ENCODE measurements at regions not wholly inside any gene's neighbourhood (a gene's known extent, or its start where the extent isn't known, plus 50 kb on each side); places are given as distances from the start of the nearest gene placed in this dataset.
"Not testable (repeated sequence)": the region's sequence is repeated elsewhere in the genome, so short reads cannot be mapped to it uniquely, and the experiment has no call there.

DNA sequence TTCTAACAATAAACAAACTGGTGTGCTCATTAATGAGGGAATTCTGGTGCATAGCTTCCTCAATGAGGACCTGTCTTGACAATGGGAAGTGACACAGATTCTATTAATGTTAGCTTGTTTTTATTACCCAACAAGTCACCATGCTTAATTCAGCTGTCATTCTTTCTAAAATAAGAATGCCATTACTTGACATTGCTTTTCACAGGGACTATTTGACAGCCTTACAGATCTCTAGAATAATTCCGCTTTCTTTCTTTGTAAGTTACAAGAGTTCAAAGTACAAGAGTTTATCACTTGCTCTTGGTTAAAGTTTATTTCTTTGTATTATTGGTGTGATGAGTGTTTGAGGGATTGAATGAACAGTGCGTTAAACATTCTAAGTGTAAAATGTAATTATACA lies 127.0 kb upstream of the COL5A2 start:
- TF ChIP-seq, protein P1, sequence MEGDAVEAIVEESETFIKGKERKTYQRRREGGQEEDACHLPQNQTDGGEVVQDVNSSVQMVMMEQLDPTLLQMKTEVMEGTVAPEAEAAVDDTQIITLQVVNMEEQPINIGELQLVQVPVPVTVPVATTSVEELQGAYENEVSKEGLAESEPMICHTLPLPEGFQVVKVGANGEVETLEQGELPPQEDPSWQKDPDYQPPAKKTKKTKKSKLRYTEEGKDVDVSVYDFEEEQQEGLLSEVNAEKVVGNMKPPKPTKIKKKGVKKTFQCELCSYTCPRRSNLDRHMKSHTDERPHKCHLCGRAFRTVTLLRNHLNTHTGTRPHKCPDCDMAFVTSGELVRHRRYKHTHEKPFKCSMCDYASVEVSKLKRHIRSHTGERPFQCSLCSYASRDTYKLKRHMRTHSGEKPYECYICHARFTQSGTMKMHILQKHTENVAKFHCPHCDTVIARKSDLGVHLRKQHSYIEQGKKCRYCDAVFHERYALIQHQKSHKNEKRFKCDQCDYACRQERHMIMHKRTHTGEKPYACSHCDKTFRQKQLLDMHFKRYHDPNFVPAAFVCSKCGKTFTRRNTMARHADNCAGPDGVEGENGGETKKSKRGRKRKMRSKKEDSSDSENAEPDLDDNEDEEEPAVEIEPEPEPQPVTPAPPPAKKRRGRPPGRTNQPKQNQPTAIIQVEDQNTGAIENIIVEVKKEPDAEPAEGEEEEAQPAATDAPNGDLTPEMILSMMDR (IDR thresholded peaks at IDR 0.05; ENCODE audit: low read length, missing control alignments): no peak
- no peak overlapping the region for H3K4me3 ChIP-seq (replicated peaks; ENCODE audit: low read depth, low read length)
- no peak for DNase-seq (ENCODE audit: low read depth)

DNA sequence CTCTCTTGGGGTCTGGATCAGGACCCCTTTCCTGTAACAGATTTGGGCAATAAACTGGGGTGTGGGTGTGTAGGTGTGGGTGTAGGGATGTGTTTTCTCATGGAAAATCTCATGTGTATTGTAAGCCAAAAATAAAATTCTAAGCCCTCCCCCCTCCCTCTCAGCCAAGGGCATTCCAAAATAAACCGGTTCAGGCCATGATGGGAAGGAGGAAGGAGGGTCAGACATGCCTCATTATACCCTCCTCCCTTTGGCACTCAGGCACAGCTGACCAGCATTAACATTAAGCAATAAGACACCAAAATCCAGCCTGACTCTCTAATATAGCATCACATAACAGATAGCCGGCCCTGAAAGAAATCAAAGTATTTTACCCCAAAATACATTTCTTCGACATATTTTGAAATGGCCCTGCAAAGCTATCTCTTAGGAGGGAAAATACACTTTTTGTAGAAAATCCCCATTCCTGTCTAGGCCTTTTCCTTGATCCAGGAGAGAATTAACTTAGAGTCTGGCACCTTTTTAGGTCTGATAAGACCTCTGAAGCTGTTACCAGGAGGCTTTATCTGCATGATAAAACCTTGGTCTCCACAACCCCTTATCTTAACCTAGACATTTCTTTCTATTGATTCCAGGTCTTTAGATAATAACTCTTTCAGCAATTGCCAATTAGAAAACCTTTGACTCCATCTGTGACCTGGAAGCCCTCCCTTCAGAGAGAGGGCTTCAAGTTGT lies 128.7 kb upstream of the COL5A2 start:
- H3K4me3 ChIP-seq (replicated peaks; ENCODE audit: low read depth, low read length): no peak overlapping the region
- DNase-seq (ENCODE audit: low read depth): no peak
- TF ChIP-seq, protein P1 (IDR thresholded peaks at IDR 0.05; ENCODE audit: low read length, missing control alignments): no peak

- TF ChIP-seq, protein P1 (IDR thresholded peaks at IDR 0.05; ENCODE audit: low read length, missing control alignments): no peak
- no peak overlapping the region for H3K4me3 ChIP-seq (replicated peaks; ENCODE audit: low read depth, low read length)
- no peak for DNase-seq (ENCODE audit: low read depth)
Observed at GRCh38 chr2:189309331-189309730, 129.8 kb upstream of the COL5A2 start.

DNA sequence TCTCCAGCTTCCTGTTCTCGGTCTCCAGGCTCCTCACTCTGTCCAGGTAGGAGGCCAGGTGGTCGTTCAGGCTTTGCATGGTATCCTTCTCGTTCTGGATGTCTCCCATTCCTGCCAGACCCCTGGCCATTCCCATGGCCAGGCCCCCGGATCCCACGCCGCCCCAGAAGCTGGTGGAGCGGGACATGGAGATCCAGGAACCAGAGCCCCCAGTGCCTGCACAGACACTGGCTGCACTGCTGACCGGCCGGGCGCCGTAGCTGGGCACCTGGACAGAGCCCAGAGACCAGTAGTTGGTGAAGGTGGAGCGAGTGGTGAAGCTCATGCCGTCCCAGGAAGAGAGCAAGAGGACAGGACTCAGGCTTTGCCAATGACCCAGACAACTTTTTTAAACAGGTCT lies 129.1 kb upstream of the WDR75 start:
- H3K4me3 ChIP-seq (replicated peaks; ENCODE audit: low read depth, low read length): no peak overlapping the region
- no peak for DNase-seq (ENCODE audit: low read depth)
- TF ChIP-seq, protein P1 (IDR thresholded peaks at IDR 0.05; ENCODE audit: low read length, missing control alignments): no peak

GRCh38 chr2:189312643-189313042 lies 128.6 kb upstream of the WDR75 start:
- no peak overlapping the region for H3K4me3 ChIP-seq (replicated peaks; ENCODE audit: low read depth, low read length)
- no peak for DNase-seq (ENCODE audit: low read depth)
- TF ChIP-seq, protein P1 (IDR thresholded peaks at IDR 0.05; ENCODE audit: low read length, missing control alignments): no peak

GRCh38 chr2:189318761-189319160 lies 122.5 kb upstream of the WDR75 start:
- DNase-seq (ENCODE audit: low read depth): no peak
- TF ChIP-seq, protein P1 (IDR thresholded peaks at IDR 0.05; ENCODE audit: low read length, missing control alignments): no peak
- no peak overlapping the region for H3K4me3 ChIP-seq (replicated peaks; ENCODE audit: low read depth, low read length)

GRCh38 chr2:189319424-189319823 lies 121.8 kb upstream of the WDR75 start:
- not testable (repeated sequence) for H3K4me3 ChIP-seq (replicated peaks; ENCODE audit: low read depth, low read length); DNase-seq (ENCODE audit: low read depth)

Data from fibroblast of pulmonary artery (primary cell).